Mucosa of rectum (tissue), 2 donors: ENCODE measurements at regions not wholly inside any gene's neighbourhood (a gene's known extent, or its start where the extent isn't known, plus 50 kb on each side); places are given as distances from the start of the nearest gene placed in this dataset.

Experiments used
- H3K27ac ChIP-seq, 2 donors: one replicate each; pipeline ENCODE4 v1.7.0; 2013; ENCODE audit warnings: inconsistent platforms in 2 of 2, low read depth in 2 of 2, low read length in 2 of 2
- H3K27me3 ChIP-seq, 2 donors: one replicate each; pipeline ENCODE4 v1.7.0; 2013; ENCODE audit warnings: low read length in 2 of 2; ENCODE audit not compliant: control insufficient read depth in 2 of 2, insufficient read depth in 2 of 2
- H3K36me3 ChIP-seq, 2 donors: one replicate each; pipeline ENCODE4 v1.7.0; 2013; ENCODE audit warnings: low read length in 2 of 2; ENCODE audit not compliant: control insufficient read depth in 2 of 2, insufficient read depth in 2 of 2
- H3K4me1 ChIP-seq, 2 donors: one replicate each; pipeline ENCODE4 v1.7.0; 2013; ENCODE audit warnings: low read length in 2 of 2, mild to moderate bottlenecking in 1 of 2; ENCODE audit not compliant: control insufficient read depth in 2 of 2, insufficient read depth in 2 of 2
- H3K4me3 ChIP-seq, 2 donors: one replicate each; pipeline ENCODE4 v1.7.0; 2013; ENCODE audit warnings: low read length in 2 of 2
- H3K9ac ChIP-seq, 2 donors: one replicate each; pipeline ENCODE4 v1.7.0; 2013; ENCODE audit warnings: low read length in 2 of 2, low read depth in 1 of 2, mild to moderate bottlenecking in 1 of 2
- H3K9me3 ChIP-seq, 2 donors: one replicate each; pipeline ENCODE4 v1.7.0; 2013; ENCODE audit warnings: low read length in 2 of 2; ENCODE audit not compliant: control insufficient read depth in 2 of 2
- donor health status: healthy.
- donor health status: Normal muscosa, but diverticular disease.

DNA sequence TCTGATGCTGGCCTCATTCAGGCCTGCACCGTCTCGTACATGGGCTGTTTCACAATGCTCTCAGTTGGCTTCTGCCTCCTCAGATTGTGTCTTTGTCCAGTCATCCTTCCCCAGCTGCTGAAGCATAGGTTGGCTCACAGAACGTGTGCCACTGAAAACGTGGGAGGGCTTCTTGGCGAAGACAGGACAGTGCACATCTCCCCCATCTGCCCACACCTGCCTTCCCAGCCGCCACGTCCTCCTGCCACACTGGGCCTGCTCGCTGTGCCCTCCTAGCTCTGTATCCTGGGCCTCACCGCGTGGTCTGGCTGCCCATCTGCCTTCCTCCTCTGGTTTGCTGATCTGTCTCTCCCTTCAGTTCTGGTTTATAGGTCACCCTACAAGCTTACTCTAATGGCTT lies 230.0 kb upstream of the TOPAZ1 start:
- no peak overlapping the region for H3K27ac ChIP-seq
- H3K36me3 ChIP-seq, result no peaks in the 10 kb centered on the region
- no peak overlapping the region for H3K4me3 ChIP-seq
- H3K9ac ChIP-seq, result no peak overlapping the region
- H3K9me3 ChIP-seq, result no peaks in the 10 kb centered on the region
- no peaks in the 10 kb centered on the region for H3K4me1 ChIP-seq
- no peaks in the 10 kb centered on the region for H3K27me3 ChIP-seq

DNA sequence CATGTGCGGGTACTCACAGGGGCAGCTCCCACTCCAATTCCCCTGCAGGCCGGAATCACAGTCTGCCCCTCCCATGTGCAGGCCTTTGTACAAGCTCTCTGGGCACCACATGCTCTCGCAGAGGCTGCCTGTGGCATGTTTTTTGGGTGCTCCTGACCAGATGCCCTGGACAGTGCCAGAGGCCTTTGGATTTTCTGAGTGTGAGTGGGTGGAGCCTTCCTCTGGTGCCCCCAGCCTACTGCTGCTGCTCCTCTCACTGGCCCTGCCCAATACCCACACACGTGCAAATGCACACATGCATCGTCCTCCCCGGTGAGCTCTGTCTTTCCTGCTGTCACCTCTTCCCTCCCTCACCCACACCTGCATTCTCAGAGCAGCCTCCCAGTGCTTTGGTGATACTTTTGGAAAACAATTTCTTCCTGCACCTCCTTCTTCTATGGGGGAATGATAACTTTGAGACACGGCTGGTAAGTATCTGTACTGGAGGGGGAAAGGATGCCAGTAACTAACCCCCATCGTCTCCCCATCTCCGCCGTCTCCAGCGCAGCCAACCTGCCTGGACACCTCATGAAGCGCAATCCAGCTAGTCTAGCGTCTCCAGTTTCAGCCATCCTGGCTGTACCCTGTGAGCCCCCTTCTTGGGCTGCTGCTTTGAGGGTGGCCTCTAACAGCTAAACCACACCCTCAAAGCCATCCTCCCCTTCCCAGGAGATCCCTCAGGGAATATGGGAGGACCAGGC lies 229.4 kb upstream of the TOPAZ1 start:
- Histone ChIP-seq H3K36me3 (no peaks in the 10 kb centered on the region), H3K27me3 (peaks cover 0 to under 1% of the 10 kb centered on the region in 2 donors), H3K9me3 (no peaks in the 10 kb centered on the region), H3K4me3 (no peak overlapping the region), H3K27ac (no peak overlapping the region), H3K4me1 (no peaks in the 10 kb centered on the region), H3K9ac (no peak overlapping the region)

- Histone ChIP-seq H3K9me3 (no peaks in the 10 kb centered on the region), H3K4me3 (no peak overlapping the region), H3K27me3 (peaks cover 0 to 3% of the 10 kb centered on the region in 2 donors), H3K4me1 (no peaks in the 10 kb centered on the region), H3K36me3 (no peaks in the 10 kb centered on the region), H3K27ac (no peak overlapping the region), H3K9ac (no peak overlapping the region)
Measured at GRCh38 chr3:44013967-44014366, 227.7 kb upstream of the TOPAZ1 start.

GRCh38 chr3:44015170-44015569 lies 226.5 kb upstream of the TOPAZ1 start:
- Histone ChIP-seq H3K9ac (no peak overlapping the region), H3K4me1 (no peaks in the 10 kb centered on the region), H3K27ac (no peak overlapping the region), H3K9me3 (no peaks in the 10 kb centered on the region), H3K27me3 (peaks cover 3 to 7% of the 10 kb centered on the region in 2 donors), H3K36me3 (no peaks in the 10 kb centered on the region), H3K4me3 (no peak overlapping the region)

- H3K27me3 ChIP-seq, result peaks cover 13 to 16% of the 10 kb centered on the region in 2 donors
- no peak overlapping the region for H3K9ac ChIP-seq
- no peaks in the 10 kb centered on the region for H3K36me3 ChIP-seq
- H3K4me3 ChIP-seq, result no peak overlapping the region
- no peaks in the 10 kb centered on the region for H3K4me1 ChIP-seq
- H3K9me3 ChIP-seq, result no peaks in the 10 kb centered on the region
- H3K27ac ChIP-seq, result no peak overlapping the region
Measured at GRCh38 chr3:44016818-44017217, 224.9 kb upstream of the TOPAZ1 start.

- Histone ChIP-seq H3K9ac (no peak overlapping the region), H3K4me1 (no peaks in the 10 kb centered on the region), H3K27me3 (peaks cover 23 to 24% of the 10 kb centered on the region in 2 donors), H3K27ac (no peak overlapping the region), H3K9me3 (no peaks in the 10 kb centered on the region), H3K4me3 (no peak overlapping the region), H3K36me3 (no peaks in the 10 kb centered on the region)
Measured at GRCh38 chr3:44018926-44019325, 222.8 kb upstream of the TOPAZ1 start.

DNA sequence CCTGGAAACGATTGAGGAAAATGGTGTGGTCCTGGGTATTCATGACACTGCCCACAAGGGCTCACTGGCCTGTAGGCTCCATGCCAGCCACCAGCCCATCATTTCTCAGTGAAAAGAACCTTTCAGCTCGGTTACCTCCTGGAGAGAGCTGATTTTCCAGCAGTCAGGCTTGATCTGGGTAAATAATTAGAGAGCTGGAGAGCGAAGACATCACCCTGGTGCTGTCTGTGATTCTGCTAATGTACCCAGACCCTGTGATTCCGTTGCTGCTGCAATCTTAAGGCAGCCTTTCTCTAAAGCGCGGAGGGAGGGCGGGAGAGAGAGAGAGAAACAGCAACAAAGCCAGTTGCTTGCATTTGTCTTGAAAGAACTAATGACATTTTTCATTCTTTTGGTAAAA lies 221.9 kb upstream of the TOPAZ1 start:
- no peaks in the 10 kb centered on the region for H3K9me3 ChIP-seq
- H3K36me3 ChIP-seq, result no peaks in the 10 kb centered on the region
- no peaks in the 10 kb centered on the region for H3K4me1 ChIP-seq
- peaks cover 23 to 24% of the 10 kb centered on the region in 2 donors for H3K27me3 ChIP-seq
- H3K27ac ChIP-seq, result no peak overlapping the region
- no peak overlapping the region for H3K9ac ChIP-seq
- H3K4me3 ChIP-seq, result no peak overlapping the region

DNA sequence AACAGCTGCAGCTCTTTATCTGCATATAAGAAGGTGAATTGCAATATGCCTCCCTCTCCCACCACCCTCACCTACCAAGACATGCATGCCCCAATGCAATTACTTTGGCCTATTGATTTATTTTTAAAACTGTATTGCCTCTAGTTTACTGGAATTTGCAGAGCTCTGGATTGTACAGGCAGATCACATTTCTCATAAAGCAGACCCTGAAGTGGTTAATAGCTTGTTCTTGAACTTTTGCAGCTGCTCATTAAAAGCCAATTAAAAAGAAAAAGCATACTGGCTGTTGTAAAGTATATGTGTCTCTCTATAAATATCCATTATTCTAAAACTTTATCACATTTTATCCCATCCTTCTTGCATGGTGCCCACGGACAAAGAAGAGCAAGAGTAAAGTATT lies 221.5 kb upstream of the TOPAZ1 start:
- no peak overlapping the region for H3K4me3 ChIP-seq
- no peak overlapping the region for H3K27ac ChIP-seq
- no peaks in the 10 kb centered on the region for H3K4me1 ChIP-seq
- no peaks in the 10 kb centered on the region for H3K36me3 ChIP-seq
- H3K9ac ChIP-seq, result no peak overlapping the region
- peaks cover 23 to 24% of the 10 kb centered on the region in 2 donors for H3K27me3 ChIP-seq
- H3K9me3 ChIP-seq, result no peaks in the 10 kb centered on the region

- Histone ChIP-seq H3K9me3 (no peaks in the 10 kb centered on the region), H3K4me3 (peak overlapping the region in 1 of 2 donors; percentile 26), H3K9ac (no peak overlapping the region), H3K27ac (no peak overlapping the region), H3K27me3 (peaks cover 25 to 30% of the 10 kb centered on the region in 2 donors), H3K4me1 (no peaks in the 10 kb centered on the region), H3K36me3 (no peaks in the 10 kb centered on the region)
Measured at GRCh38 chr3:44021651-44022594, 219.8 kb upstream of the TOPAZ1 start.

DNA sequence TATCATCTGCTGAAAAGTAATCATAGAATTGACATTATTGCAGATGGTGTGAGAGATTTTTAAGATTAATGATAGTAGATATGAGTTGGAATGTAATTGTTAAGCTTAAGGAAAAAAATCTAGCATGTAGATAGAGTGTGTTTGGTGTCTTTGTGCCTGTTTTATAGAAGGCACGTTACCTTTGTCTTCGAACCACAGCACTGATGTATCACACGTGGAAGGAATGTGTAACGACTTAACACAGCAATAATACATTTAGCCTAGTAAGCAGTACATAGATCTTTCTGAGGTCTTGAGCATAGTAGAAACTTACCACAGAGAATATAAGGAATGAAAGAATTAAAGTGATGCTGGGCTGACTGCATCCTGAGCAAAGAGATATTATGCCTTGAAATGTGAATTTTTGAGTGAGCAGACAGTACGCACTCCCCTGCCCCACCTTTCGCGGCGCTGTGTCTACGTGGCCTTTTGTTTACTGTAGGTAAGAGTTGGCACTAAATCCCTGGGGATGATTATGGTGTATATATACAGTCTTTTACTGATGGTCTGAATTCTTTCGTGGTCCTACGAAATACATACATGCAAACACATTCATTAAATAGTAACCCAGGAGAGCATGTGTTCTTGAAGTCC lies 217.6 kb upstream of the TOPAZ1 start:
- H3K4me3 ChIP-seq, result no peak overlapping the region
- no peaks in the 10 kb centered on the region for H3K36me3 ChIP-seq
- no peaks in the 10 kb centered on the region for H3K9me3 ChIP-seq
- H3K4me1 ChIP-seq, result no peaks in the 10 kb centered on the region
- H3K27me3 ChIP-seq, result peaks cover 23 to 37% of the 10 kb centered on the region in 2 donors
- H3K27ac ChIP-seq, result no peak overlapping the region
- H3K9ac ChIP-seq, result no peak overlapping the region
